HS-27A (cell line): ENCODE measurements at regions not wholly inside any gene's neighbourhood (a gene's known extent, or its start where the extent isn't known, plus 50 kb on each side); places are given as distances from the start of the nearest gene placed in this dataset.
"Not testable (repeated sequence)": the region's sequence is repeated elsewhere in the genome, so short reads cannot be mapped to it uniquely, and the experiment has no call there.

ENCODE experiments used
- DNase-seq: peaks from one replicate; pipeline ENCODE4 v3.0.0-alpha.2; 2012; ENCODE audit warnings: low read depth, missing footprints

- DNase-seq: no peak
These were observed 762.3 kb downstream of the BCL11A start for GRCh38 chr2:59791004-59791618.

- no peak for DNase-seq
These were observed 763.1 kb downstream of the BCL11A start for GRCh38 chr2:59790186-59791003.

- no peak for DNase-seq
These were observed 763.9 kb downstream of the BCL11A start for GRCh38 chr2:59789523-59789922.

GRCh38 chr2:59787095-59787494, 766.4 kb downstream of the BCL11A start:
- DNase-seq: no peak

- DNase-seq: no peak
These were observed 766.8 kb downstream of the BCL11A start for GRCh38 chr2:59786684-59787083.

GRCh38 chr2:59779571-59779970, 773.9 kb downstream of the BCL11A start:
- no peak for DNase-seq

GRCh38 chr2:59777120-59777519, 776.3 kb downstream of the BCL11A start:
- no peak for DNase-seq

- DNase-seq: no peak
These were observed 776.8 kb downstream of the BCL11A start for GRCh38 chr2:59776726-59777008.

GRCh38 chr2:59774821-59775433, 778.5 kb downstream of the BCL11A start:
- no peak for DNase-seq

GRCh38 chr2:59770651-59771050, 782.8 kb downstream of the BCL11A start:
- no peak for DNase-seq

- DNase-seq: no peak
These were observed 791.5 kb downstream of the BCL11A start for GRCh38 chr2:59761966-59762365.

GRCh38 chr2:59756150-59756549, 797.3 kb downstream of the BCL11A start:
- DNase-seq: no peak

- DNase-seq: no peak
These were observed 799.3 kb downstream of the BCL11A start for GRCh38 chr2:59754011-59754735.

- no peak for DNase-seq
These were observed 800.9 kb downstream of the BCL11A start for GRCh38 chr2:59752512-59752911.

- no peak for DNase-seq
These were observed 801.4 kb downstream of the BCL11A start for GRCh38 chr2:59752071-59752470.

GRCh38 chr2:59751214-59751613, 802.2 kb downstream of the BCL11A start:
- DNase-seq: not testable (repeated sequence)

GRCh38 chr2:59746291-59746690, 807.2 kb downstream of the BCL11A start:
- no peak for DNase-seq

- DNase-seq: no peak
These were observed 808.4 kb downstream of the BCL11A start for GRCh38 chr2:59745085-59745484.

- no peak for DNase-seq
These were observed 809.0 kb downstream of the BCL11A start for GRCh38 chr2:59744436-59744835.

- DNase-seq: no peak
These were observed 811.6 kb downstream of the BCL11A start for GRCh38 chr2:59741840-59742239.

GRCh38 chr2:59739166-59739565, 814.3 kb downstream of the BCL11A start:
- DNase-seq: no peak

- no peak for DNase-seq
These were observed 816.2 kb downstream of the BCL11A start for GRCh38 chr2:59737299-59737698.

- DNase-seq: no peak
These were observed 818.7 kb downstream of the BCL11A start for GRCh38 chr2:59734743-59735142.
